ENCODE measurements at regions not wholly inside any gene's neighbourhood (a gene's known extent, or its start where the extent isn't known, plus 50 kb on each side); places are given as distances from the start of the nearest gene placed in this dataset.

GRCh38 chr16:76226011-76226410 is 51.2 kb upstream of the CNTNAP4 start:
- no peak overlapping the region for H3K4me3 ChIP-seq (ENCODE audit: low read depth, low read length)
- TF ChIP-seq CTCF (IDR thresholded peaks at IDR 0.05; ENCODE audit: control insufficient read depth, extremely low read depth, insufficient read depth), result no peak
- DNase-seq (ENCODE audit: low read depth), result no peak

GRCh38 chr16:76226481-76226880 is 50.7 kb upstream of the CNTNAP4 start:
- no peak overlapping the region for H3K4me3 ChIP-seq (ENCODE audit: low read depth, low read length)
- TF ChIP-seq CTCF (IDR thresholded peaks at IDR 0.05; ENCODE audit: control insufficient read depth, extremely low read depth, insufficient read depth), result no peak
- no peak for DNase-seq (ENCODE audit: low read depth)

Measured in LNCaP clone FGC (cell line).